ENCODE measurements at regions not wholly inside any gene's neighbourhood (a gene's known extent, or its start where the extent isn't known, plus 50 kb on each side); places are given as distances from the start of the nearest gene placed in this dataset.

GRCh38 chr6:103522045-103522444 lies 1337.7 kb downstream of the HACE1 start:
- no peak for TF ChIP-seq CTCF (conservative IDR thresholded peaks at IDR 0.05; ENCODE audit: low read depth, low read length)
- H3K4me3 ChIP-seq (IDR thresholded peaks at IDR 0.05; ENCODE audit: insufficient read depth, low read depth, low read length), result no peak overlapping the region
- H4K20me1 ChIP-seq (ENCODE audit: insufficient read depth), result no peaks in the 10 kb centered on the region
- H3K27ac ChIP-seq, result no peak overlapping the region
- no peaks in the 10 kb centered on the region for H3K36me3 ChIP-seq (ENCODE audit: insufficient read depth)
- no peak overlapping the region for H3K4me2 ChIP-seq
- H3K4me1 ChIP-seq (ENCODE audit: low read depth, poor library complexity, severe bottlenecking), result no peaks in the 10 kb centered on the region
- H3K27me3 ChIP-seq (ENCODE audit: insufficient read depth, low read depth), result no peaks in the 10 kb centered on the region
- no peak overlapping the region for H2AFZ ChIP-seq (ENCODE audit: low read depth)
- H3K9ac ChIP-seq, result no peak overlapping the region
- no peaks in the 10 kb centered on the region for H3K79me2 ChIP-seq (ENCODE audit: insufficient read depth, low read depth)

GRCh38 chr6:103516336-103516735 lies 1343.4 kb downstream of the HACE1 start:
- Histone ChIP-seq H3K4me3 (IDR thresholded peaks at IDR 0.05; ENCODE audit: insufficient read depth, low read depth, low read length) (no peak overlapping the region), H3K4me2 (no peak overlapping the region), H3K4me1 (ENCODE audit: low read depth, poor library complexity, severe bottlenecking) (no peaks in the 10 kb centered on the region), H3K79me2 (ENCODE audit: insufficient read depth, low read depth) (no peaks in the 10 kb centered on the region), H2AFZ (ENCODE audit: low read depth) (no peak overlapping the region), H3K27me3 (ENCODE audit: insufficient read depth, low read depth) (no peaks in the 10 kb centered on the region), H4K20me1 (ENCODE audit: insufficient read depth) (no peaks in the 10 kb centered on the region), H3K36me3 (ENCODE audit: insufficient read depth) (no peaks in the 10 kb centered on the region), H3K27ac (no peak overlapping the region), H3K9ac (no peak overlapping the region)
- TF ChIP-seq CTCF (conservative IDR thresholded peaks at IDR 0.05; ENCODE audit: low read depth, low read length), result no peak

- Histone ChIP-seq H4K20me1 (ENCODE audit: insufficient read depth) (no peaks in the 10 kb centered on the region), H2AFZ (ENCODE audit: low read depth) (no peak overlapping the region), H3K4me2 (no peak overlapping the region), H3K36me3 (ENCODE audit: insufficient read depth) (no peaks in the 10 kb centered on the region), H3K27ac (no peak overlapping the region), H3K79me2 (ENCODE audit: insufficient read depth, low read depth) (no peaks in the 10 kb centered on the region), H3K27me3 (ENCODE audit: insufficient read depth, low read depth) (no peaks in the 10 kb centered on the region), H3K4me3 (IDR thresholded peaks at IDR 0.05; ENCODE audit: insufficient read depth, low read depth, low read length) (no peak overlapping the region), H3K9ac (no peak overlapping the region), H3K4me1 (ENCODE audit: low read depth, poor library complexity, severe bottlenecking) (no peaks in the 10 kb centered on the region)
- no peak for TF ChIP-seq CTCF (conservative IDR thresholded peaks at IDR 0.05; ENCODE audit: low read depth, low read length)
These were observed 1352.7 kb downstream of the HACE1 start for GRCh38 chr6:103507052-103507451.

GRCh38 chr6:103505155-103505518 lies 1354.6 kb downstream of the HACE1 start:
- H3K36me3 ChIP-seq (ENCODE audit: insufficient read depth), result no peaks in the 10 kb centered on the region
- H3K27me3 ChIP-seq (ENCODE audit: insufficient read depth, low read depth), result no peaks in the 10 kb centered on the region
- H3K27ac ChIP-seq, result no peak overlapping the region
- H2AFZ ChIP-seq (ENCODE audit: low read depth), result no peak overlapping the region
- H3K4me1 ChIP-seq (ENCODE audit: low read depth, poor library complexity, severe bottlenecking), result no peaks in the 10 kb centered on the region
- H3K79me2 ChIP-seq (ENCODE audit: insufficient read depth, low read depth), result no peaks in the 10 kb centered on the region
- H3K4me3 ChIP-seq (IDR thresholded peaks at IDR 0.05; ENCODE audit: insufficient read depth, low read depth, low read length), result no peak overlapping the region
- no peak overlapping the region for H3K4me2 ChIP-seq
- TF ChIP-seq CTCF (conservative IDR thresholded peaks at IDR 0.05; ENCODE audit: low read depth, low read length), result no peak
- no peak overlapping the region for H3K9ac ChIP-seq
- no peaks in the 10 kb centered on the region for H4K20me1 ChIP-seq (ENCODE audit: insufficient read depth)
